ENCODE measurements at regions not wholly inside any gene's neighbourhood (a gene's known extent, or its start where the extent isn't known, plus 50 kb on each side); places are given as distances from the start of the nearest gene placed in this dataset.

- no peak overlapping the region for H3K9ac ChIP-seq (ENCODE audit: low read length)
- H3K27me3 Mint-ChIP-seq (ENCODE audit: low read depth, unreplicated experiment), result no peaks in the 10 kb centered on the region
- no peaks in the 10 kb centered on the region for H3K9me3 Mint-ChIP-seq (ENCODE audit: unreplicated experiment)
- no peaks in the 10 kb centered on the region for H3K27me3 ChIP-seq (ENCODE audit: insufficient read depth, low read length)
- no peaks in the 10 kb centered on the region for H3K79me2 ChIP-seq (ENCODE audit: insufficient read depth, low read length)
- no peak for FAIRE-seq
- peaks cover 43% of the 10 kb centered on the region for H3K4me1 Mint-ChIP-seq (ENCODE audit: low read depth, unreplicated experiment)
- no peak for DNase-seq (ENCODE audit: low read depth)
- no peak overlapping the region for H3K27ac Mint-ChIP-seq (ENCODE audit: unreplicated experiment)
- no peak overlapping the region for H2AFZ ChIP-seq (ENCODE audit: low read depth, low read length)
- no peaks in the 10 kb centered on the region for H3K36me3 Mint-ChIP-seq (ENCODE audit: low read depth, unreplicated experiment)
- H3K4me3 ChIP-seq (ENCODE audit: insufficient read depth, low read depth, low read length), result no peak overlapping the region
- H3K4me1 ChIP-seq (ENCODE audit: insufficient read depth, low read length), result peaks cover 23% of the 10 kb centered on the region
- no peaks in the 10 kb centered on the region for H3K9me3 ChIP-seq (ENCODE audit: insufficient read depth, low read depth, low read length)
- TF ChIP-seq CTCF (IDR thresholded peaks at IDR 0.05; ENCODE audit: insufficient read depth, low read depth, low read length) (no peak), EZH2 (IDR thresholded peaks at IDR 0.05; ENCODE audit: insufficient read depth, low read length) (no peak)
- H3K36me3 ChIP-seq (ENCODE audit: insufficient read depth, low read length), result no peaks in the 10 kb centered on the region
- no peak overlapping the region for H3K4me3 Mint-ChIP-seq (ENCODE audit: unreplicated experiment)
- H3K27ac ChIP-seq (ENCODE audit: low read depth, low read length), result no peak overlapping the region
- H3K4me2 ChIP-seq (ENCODE audit: low read length), result no peak overlapping the region
- H4K20me1 ChIP-seq (ENCODE audit: insufficient read depth, low read length), result no peaks in the 10 kb centered on the region
Observed at GRCh38 chr3:5055357-5056110, 66.6 kb upstream of the ARL8B start.

GRCh38 chr3:5056111-5056391, 66.0 kb upstream of the ARL8B start:
- H3K27me3 Mint-ChIP-seq (ENCODE audit: low read depth, unreplicated experiment), result peaks cover 1% of the 10 kb centered on the region
- FAIRE-seq, result no peak
- no peak overlapping the region for H3K27ac Mint-ChIP-seq (ENCODE audit: unreplicated experiment)
- no peaks in the 10 kb centered on the region for H3K79me2 ChIP-seq (ENCODE audit: insufficient read depth, low read length)
- no peak overlapping the region for H2AFZ ChIP-seq (ENCODE audit: low read depth, low read length)
- TF ChIP-seq CTCF (IDR thresholded peaks at IDR 0.05; ENCODE audit: insufficient read depth, low read depth, low read length), result no peak
- no peaks in the 10 kb centered on the region for H3K36me3 ChIP-seq (ENCODE audit: insufficient read depth, low read length)
- no peaks in the 10 kb centered on the region for H3K9me3 Mint-ChIP-seq (ENCODE audit: unreplicated experiment)
- H3K4me3 Mint-ChIP-seq (ENCODE audit: unreplicated experiment), result no peak overlapping the region
- H3K9me3 ChIP-seq (ENCODE audit: insufficient read depth, low read depth, low read length), result no peaks in the 10 kb centered on the region
- H3K27ac ChIP-seq (ENCODE audit: low read depth, low read length), result no peak overlapping the region
- H3K4me1 ChIP-seq (ENCODE audit: insufficient read depth, low read length), result peaks cover 23% of the 10 kb centered on the region
- no peaks in the 10 kb centered on the region for H4K20me1 ChIP-seq (ENCODE audit: insufficient read depth, low read length)
- H3K36me3 Mint-ChIP-seq (ENCODE audit: low read depth, unreplicated experiment), result no peaks in the 10 kb centered on the region
- peaks cover 43% of the 10 kb centered on the region for H3K4me1 Mint-ChIP-seq (ENCODE audit: low read depth, unreplicated experiment)
- no peak overlapping the region for H3K4me3 ChIP-seq (ENCODE audit: insufficient read depth, low read depth, low read length)
- no peak overlapping the region for H3K4me2 ChIP-seq (ENCODE audit: low read length)
- H3K27me3 ChIP-seq (ENCODE audit: insufficient read depth, low read length), result no peaks in the 10 kb centered on the region
- peak; percentile 29 for DNase-seq (ENCODE audit: low read depth)
- H3K9ac ChIP-seq (ENCODE audit: low read length), result no peak overlapping the region

- Histone ChIP-seq H3K79me2 (ENCODE audit: insufficient read depth, low read length) (no peaks in the 10 kb centered on the region), H3K27me3 (ENCODE audit: insufficient read depth, low read length) (no peaks in the 10 kb centered on the region), H4K20me1 (ENCODE audit: insufficient read depth, low read length) (no peaks in the 10 kb centered on the region), H3K4me1 (ENCODE audit: insufficient read depth, low read length) (peaks cover 23% of the 10 kb centered on the region), H2AFZ (ENCODE audit: low read depth, low read length) (peak overlapping the region; percentile 13), H3K4me3 (ENCODE audit: insufficient read depth, low read depth, low read length) (no peak overlapping the region), H3K27ac (ENCODE audit: low read depth, low read length) (no peak overlapping the region), H3K9me3 (ENCODE audit: insufficient read depth, low read depth, low read length) (no peaks in the 10 kb centered on the region), H3K9ac (ENCODE audit: low read length) (no peak overlapping the region), H3K4me2 (ENCODE audit: low read length) (no peak overlapping the region), H3K36me3 (ENCODE audit: insufficient read depth, low read length) (no peaks in the 10 kb centered on the region)
- DNase-seq (ENCODE audit: low read depth) (peak; percentile 16), FAIRE-seq (no peak)
- TF ChIP-seq EZH2 (IDR thresholded peaks at IDR 0.05; ENCODE audit: insufficient read depth, low read length) (no peak), CTCF (IDR thresholded peaks at IDR 0.05; ENCODE audit: insufficient read depth, low read depth, low read length) (no peak)
- H3K27ac Mint-ChIP-seq (ENCODE audit: unreplicated experiment), result no peak overlapping the region
- peaks cover 6% of the 10 kb centered on the region for H3K27me3 Mint-ChIP-seq (ENCODE audit: low read depth, unreplicated experiment)
- no peaks in the 10 kb centered on the region for H3K9me3 Mint-ChIP-seq (ENCODE audit: unreplicated experiment)
- peaks cover 35% of the 10 kb centered on the region for H3K4me1 Mint-ChIP-seq (ENCODE audit: low read depth, unreplicated experiment)
- H3K4me3 Mint-ChIP-seq (ENCODE audit: unreplicated experiment), result no peak overlapping the region
- no peaks in the 10 kb centered on the region for H3K36me3 Mint-ChIP-seq (ENCODE audit: low read depth, unreplicated experiment)
Observed at GRCh38 chr3:5057272-5057671, 64.8 kb upstream of the ARL8B start.
